ENCODE measurements at regions not wholly inside any gene's neighbourhood (a gene's known extent, or its start where the extent isn't known, plus 50 kb on each side); places are given as distances from the start of the nearest gene placed in this dataset.
"Not testable (repeated sequence)": the region's sequence is repeated elsewhere in the genome, so short reads cannot be mapped to it uniquely, and the experiment has no call there.

DNA sequence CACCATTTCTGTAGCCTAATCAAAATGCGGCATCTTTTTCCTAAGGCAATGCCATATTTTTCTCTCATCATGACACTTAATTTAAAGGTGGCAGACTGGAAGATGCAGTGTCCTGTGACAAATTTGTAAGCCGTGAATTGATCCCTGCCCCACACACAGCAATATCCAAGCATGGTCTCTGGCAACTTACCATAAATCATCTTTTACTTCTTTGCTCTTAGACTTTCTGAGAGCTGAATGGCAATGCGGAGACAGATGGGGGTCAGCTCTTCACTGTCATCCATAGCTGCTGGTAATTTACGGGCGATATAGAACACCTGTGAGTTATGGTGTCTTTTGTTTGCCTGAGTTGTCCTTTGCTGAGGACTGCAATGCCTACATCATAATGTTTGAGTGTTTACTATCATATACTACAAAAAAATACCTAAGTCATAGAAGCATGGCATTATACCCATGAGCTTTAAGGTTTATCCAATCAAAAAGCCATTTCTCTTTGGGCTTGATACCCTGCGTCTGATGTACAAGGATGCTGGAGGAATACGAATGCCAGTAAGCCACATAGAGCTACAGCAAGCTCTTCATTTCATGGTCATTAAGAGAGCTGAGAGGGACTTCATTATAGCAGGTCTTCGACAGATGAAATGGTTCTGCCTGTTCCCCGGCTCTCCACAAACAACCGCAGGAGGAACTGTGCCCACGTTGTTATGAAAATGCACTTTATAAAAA lies 148.1 kb downstream of the TRIML1 start:
- DNase-seq = no peak

DNA sequence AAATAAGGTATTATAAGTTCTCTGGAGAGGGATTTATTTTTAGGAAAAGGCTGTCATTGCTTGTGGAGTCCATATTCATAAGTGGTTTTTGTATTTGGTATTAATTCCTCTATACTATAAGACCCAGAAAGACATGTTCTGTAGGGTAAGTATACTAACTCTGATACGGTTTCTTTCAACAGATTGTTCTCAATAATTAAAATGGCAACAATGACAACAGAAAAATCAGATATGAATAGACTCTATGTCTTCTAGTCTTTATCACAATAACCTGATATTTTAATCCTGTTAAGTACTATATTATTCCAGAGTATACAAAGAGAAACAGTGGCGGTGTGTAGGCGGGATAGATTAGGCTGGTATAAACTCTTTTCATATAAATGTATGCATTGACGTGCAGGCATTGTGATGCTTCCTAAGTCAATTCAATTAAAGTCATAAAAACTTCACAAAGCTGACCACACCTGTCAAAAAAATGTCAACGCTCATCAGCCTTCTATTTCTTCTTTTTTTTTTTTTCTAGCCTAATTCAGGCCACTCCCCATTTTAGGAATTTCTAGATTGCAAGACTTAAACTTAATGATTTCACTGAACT lies 150.4 kb downstream of the TRIML1 start:
- no peak for DNase-seq

DNA sequence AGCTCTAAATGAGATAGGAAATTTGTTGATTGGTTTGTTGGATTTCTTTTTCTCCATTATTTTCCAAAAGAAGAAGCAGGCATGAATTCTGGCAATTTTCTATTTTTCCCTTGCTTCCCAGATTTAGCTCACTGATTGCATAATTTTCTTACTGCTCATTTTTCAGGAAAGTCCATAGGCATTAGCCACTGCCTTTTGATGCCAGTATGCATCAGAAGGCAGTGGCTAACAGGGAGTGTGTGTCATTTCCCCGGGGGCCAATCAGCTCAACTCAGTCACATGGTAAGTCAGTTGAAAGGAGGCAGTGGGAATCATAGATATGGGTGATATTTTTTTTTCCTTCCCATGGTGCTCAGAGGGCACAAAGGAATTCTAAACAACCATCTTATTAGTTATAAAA lies 156.7 kb downstream of the TRIML1 start:
- DNase-seq = no peak

DNA sequence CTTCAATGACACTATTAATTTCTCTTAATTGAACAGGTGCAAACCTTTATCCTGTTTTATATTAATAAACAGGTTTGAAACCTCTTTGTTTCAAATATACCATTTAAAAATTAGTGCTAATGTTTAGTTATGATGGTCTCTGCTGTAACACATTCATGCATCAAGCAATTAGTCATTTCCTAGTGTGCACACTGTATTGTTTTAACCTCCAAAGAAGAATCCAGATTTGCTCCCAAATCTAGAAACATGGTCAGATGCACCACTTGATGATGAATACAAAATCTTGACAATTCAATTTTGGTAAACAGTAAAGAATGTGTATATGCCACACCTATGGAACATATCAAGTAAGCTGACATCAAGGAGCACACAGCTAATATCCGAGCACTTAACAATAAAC lies 157.1 kb downstream of the TRIML1 start:
- no peak for DNase-seq

DNA sequence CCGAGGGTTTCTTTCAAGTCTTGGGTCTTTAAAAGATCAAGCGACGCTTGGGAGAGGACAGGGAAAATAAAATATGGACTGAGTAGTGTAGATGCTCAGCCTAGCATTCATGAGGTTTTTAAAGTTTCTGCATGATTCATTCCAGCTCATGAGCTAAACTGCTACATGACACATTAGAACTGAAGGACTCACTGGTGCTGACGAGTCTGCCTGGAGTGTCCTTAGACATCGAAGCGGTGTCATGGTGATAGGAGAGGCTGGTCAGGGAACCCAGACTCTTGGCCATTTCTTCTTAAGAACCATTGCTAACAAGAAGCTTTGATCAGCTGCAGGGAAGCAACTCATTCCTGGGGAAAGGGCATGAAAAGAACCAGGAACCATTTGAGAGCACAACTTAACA lies 158.6 kb downstream of the TRIML1 start:
- no peak for DNase-seq

DNA sequence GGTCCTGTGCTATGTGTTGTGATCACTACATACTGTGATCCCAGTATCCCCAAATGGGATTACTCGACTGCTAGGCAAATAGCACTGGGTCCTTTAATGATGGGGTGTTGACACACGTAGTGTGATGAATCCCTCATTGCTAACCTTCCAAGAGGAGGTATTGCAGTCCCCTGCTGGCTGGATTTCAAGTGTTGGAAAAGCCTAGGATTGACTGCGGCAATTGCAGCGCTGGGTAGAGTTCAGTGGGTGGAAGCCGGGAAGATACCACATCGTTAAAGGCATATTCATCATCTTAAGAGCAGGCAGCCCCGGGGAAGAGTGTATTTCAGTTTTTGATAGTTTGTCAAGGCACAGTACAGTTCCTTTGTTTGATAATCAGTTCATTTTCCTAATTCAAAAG lies 159.9 kb downstream of the TRIML1 start:
- no peak for DNase-seq

DNA sequence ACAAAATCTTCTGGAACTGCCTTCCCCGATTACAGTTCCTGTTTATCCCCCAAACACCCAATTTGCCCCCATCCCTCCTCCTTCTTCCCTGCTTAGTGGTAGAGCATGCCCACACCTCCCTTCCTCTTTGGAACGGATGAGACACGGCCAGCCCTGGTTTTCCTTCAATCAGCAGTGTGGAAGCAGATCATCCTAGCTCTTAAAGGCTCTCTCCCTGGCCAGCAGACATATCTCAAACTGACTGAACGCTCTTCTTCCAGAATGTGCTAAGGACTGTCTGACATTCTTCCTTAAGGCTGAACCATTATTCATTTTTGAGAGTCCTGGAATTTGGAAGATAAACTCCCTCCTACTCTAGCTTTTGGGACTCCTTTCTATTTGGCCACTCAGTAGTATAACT lies 161.1 kb downstream of the TRIML1 start:
- DNase-seq = no peak

DNA sequence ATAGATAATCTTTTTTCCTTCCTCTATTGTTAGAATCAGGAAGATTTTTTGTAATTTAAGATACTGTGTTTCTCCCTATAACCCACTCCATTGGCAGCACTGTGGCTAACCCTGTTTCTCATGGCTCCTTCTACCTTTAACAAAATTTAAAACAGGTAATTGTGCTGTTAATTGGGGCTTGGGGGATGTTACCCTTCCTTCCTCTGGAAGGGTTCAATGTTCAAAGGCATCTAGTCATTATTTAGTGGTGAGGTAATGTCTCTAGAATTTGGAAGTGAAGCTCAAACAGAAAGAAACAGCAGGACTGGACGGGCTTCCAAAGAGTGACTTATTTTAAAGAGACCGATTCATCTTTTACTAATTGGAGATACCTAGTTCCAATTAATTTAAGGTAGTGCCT lies 166.4 kb downstream of the TRIML1 start:
- DNase-seq = no peak

DNA sequence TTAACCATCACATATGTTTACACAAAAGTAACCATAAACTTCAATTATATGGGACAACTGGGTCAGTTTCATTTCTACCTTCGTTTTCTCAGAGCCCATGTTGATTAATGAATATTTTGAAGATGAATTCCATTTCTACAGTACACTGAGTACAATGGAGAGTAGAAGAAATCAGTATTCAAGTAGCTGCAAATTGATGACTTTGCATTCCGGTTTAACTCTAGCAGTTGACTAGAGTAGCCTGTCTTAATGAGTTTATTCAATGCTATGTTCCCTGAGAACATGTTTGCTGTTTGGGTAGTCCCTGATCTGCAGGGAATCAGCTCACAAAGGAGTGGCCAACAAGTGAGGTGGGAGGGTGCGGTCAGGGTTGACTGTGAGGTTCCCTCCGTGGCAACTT lies 168.3 kb downstream of the TRIML1 start:
- DNase-seq = no peak

DNA sequence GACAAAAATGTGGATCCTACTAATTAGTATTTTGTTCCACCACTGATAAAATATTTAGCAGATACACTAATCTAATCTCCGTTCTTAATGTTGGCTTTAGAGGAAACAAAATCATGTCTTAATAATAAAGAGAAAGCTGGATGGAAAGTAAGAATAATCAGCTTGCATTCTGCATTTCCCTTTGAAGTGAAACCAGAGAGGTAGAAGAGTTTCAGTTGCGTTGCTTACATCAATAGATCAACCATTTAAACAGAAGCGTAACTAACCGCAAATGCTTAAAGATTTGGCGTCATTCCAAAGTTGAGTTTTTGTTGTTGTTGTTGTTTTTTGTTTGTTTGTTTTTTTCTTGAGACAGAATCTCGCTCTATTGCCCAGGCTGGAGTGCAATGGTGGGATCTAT lies 168.9 kb downstream of the TRIML1 start:
- no peak for DNase-seq

DNA sequence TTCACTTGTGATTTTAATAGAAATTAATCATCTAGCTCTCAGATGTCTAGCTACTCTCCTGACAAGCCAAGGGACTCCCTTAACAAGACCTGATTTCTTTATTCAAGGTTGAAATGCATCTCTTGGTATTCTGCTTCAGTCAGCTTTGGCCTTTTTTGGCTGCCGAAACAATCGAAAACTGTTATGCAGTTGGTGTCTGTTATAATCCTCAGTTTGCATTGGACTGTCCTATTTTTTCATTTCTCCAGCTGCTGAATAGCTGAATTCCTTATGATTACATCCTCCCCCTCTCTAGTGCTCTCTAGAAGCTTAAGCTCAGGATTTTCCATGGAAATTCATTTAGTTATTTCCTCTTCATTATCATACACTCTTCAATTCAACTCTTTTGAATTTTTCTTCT lies 177.2 kb downstream of the TRIML1 start:
- DNase-seq = no peak

DNA sequence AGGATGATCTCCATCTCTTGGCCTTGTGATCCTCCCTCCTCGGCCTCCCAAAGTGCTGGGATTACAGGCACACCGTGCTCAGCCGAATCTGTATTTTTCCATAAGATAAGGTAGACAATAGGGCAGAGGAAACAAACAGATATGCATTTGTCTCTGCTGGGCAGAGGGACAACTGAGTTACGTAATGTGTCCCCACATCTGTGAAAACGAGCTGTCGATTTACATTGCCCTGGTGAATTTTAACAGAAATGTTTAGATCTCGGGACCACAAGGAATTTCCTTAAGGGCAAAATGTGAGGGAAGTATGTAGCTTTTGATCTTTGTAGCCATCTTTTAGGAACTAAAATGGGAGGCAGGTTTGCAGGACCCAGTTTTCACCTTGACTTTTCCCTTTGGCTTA lies 189.7 kb downstream of the TRIML1 start:
- DNase-seq = no peak

DNA sequence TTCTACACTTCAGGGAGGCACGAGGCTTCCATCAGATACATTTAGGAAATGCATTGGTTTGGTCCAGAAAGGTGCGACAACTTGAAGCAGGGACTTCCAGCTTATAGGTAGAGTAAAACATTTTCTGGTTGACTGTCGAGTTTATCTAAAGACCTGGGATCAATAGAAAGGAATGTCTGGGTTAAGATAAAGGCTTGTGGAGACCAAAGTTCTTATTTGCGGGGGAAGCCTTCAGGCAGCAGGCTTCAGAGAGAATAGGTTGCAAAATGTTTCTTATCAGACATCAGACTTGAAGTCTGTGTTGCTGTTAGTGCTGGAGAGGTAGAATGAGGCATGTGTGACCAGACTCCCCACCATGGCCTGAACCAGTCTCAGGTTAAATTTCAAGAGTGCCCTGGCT lies 190.3 kb downstream of the TRIML1 start:
- DNase-seq = no peak

DNA sequence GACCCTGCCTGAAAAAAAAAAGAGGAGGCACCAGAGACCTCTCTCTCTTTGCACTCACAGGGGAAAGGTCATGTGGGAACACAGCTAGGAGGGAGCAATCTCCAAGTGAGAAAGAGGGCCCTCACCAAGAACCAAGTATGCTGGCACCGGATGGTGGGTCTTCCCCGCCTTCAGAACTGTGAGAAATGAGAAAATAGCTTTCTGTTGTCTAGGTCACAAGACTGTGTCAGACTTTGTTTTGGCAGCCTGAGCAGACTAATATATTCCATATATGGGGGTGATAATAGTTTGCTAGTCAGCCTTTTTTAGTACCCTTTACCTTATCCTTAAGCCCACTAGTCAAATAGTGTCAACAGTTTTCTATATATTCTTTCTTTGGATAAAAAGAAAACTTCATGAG lies 193.0 kb downstream of the TRIML1 start:
- no peak for DNase-seq

DNA sequence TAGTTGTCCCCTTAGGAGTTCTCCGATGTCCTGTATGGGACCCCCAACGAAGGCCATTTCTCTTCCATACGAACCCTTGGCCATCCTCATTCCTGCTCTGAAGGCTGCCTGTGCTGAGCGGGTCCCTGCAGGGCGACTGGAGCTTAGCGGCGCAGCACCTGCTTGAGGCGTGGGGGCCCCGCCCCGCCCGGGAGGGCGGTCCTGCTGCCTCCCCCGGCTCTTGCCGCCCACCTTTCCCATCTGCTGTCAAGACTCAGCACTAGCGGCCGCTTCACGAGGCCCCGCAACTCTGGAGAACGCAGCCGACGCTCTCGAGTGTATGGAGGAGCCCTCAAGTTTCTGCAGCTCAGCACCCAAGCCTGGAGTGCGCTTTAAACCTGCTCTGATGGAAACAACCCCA lies 197.7 kb downstream of the TRIML1 start:
- DNase-seq = no peak

DNA sequence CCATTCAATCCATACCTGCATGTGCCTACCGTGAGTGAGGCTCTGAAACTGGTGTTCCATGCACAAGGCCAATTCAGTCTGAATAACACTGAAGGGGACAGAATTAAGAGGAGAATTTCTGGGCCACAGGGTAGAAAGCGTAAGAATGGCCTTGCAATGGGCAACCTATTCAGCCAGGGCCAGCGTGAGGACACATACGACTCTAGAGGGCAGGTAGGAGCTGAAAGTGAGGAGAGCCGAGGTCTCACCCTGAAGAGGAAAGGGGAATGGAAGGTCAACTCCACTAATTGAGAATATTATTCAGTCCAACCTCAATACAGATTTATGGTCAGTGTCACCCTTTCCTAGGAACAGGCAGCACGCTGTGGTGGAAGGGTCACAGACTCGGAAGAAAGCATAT lies 202.2 kb downstream of the TRIML1 start:
- no peak for DNase-seq

DNA sequence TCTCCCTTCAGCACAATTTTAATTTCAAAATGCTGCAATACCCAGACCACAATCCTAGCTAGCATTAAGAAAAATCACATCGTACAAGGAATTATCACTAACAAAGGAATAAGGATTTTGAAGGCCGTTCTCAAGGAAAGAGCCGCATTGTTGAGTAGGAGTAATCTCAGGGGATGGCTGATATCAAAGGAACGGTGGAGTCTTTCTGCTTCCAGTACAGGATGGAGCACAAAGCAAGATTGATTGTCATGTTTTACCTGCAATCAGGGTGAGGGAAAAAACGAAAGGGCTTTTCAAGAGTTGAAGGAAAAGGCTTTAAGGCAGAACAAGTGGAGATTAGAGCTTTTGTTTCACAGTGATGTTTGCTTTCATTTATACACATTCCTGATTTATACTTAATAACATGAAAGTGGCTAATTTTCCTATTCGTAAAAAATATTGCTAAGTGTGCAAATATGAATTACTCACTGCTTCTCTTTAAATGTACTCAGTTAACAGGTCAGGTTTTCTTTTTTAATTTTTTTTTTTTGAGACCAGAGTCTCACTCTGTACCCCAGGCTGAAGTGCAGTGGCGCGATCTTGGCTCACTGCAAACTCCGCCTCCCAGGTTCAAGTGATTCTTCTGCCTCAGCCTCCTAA lies 207.0 kb downstream of the TRIML1 start:
- no peak for DNase-seq

DNA sequence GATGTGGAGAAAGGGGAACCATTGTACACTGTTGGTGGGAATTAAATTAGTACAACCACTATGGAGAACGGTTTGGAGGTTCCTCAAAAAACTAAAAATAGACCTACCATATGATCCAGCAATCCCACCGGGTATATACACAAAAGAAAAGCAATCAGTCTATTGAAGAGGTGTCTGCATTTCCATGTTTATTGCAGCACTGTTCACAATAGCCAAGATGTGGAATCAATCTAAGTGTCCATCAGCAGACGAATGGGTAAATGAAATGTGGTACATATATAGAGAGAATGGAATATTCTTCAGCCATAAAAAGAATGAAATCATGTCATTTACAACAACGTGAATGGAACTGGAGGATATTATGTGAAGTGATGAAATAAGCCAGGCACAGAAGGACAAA lies 208.1 kb downstream of the TRIML1 start:
- DNase-seq = no peak

DNA sequence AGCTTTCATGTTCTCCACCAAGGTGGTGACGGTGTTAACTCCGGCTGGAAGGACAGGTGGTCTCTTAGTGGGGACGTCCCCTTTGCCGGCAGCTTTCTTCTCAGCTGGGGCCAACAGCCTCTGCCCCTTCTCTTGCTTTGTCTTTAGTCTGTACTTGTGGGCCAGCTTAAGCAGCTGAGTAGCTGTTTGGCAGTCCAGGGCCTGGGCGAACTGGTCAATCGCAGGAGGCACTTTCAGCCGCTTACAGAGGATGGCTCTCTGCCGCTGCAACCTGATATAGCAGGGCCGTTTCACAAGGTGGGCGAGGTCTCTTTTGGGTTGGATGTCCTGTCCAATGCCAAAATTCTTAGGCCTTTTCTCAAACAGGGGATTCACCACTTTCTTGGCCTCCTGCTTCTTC lies 210.3 kb downstream of the TRIML1 start:
- not testable (repeated sequence) for DNase-seq

DNA sequence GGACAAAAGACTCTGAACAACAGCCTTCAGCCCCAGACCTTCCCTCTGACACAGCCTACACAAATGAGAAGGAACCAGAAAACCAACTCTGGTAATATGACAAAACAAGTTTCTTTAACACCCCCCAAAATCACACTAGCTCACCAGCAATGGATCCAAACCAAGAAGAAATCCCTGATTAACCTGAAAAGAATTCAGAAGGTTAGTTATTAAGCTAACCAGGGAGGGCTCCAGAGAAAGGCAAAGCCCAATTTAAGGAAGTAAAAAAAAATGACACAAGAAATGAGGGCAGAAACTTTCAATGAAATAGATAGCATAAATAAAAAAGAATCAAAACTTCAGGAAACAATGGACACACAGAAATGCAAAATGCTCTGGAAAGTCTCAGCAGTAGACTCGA lies 224.0 kb downstream of the TRIML1 start:
- DNase-seq = no peak

DNA sequence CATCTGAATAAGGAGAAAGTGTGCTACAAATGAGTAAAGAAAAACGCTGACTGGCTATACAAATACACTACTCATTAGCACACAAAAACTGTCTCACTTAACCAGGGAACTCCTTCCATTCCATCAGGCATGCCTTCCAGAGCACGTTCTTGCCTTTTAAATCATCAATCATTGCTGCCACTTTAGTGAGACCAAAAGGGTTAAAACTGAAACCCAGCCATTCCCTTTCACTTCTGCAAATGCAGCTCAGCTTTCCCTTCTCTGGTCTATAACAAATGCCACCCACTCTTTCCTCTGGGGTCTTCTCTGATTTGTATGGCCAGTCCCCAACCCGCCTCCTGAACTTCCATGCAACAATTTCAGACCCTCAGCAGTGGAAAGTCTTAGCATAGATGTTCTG lies 231.5 kb downstream of the TRIML1 start:
- no peak for DNase-seq

DNA sequence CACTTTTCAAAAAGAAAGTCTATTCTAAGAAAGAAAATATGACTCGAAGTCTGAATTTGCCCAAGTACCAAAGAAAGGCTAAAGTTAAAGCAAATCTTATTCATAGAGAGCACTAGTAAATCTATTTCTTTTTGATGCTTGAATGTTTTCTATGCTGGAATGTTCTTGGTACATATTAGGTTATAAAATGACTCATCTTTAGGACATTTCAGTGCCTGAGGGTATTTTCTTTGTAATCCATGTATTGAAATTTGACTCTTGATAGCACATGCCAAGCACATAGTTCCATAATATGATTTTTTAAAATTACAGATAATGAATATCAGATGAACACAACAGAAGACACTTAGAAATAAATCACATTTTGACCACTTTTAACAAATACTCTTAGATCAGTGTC lies 232.8 kb downstream of the TRIML1 start:
- no peak for DNase-seq

DNA sequence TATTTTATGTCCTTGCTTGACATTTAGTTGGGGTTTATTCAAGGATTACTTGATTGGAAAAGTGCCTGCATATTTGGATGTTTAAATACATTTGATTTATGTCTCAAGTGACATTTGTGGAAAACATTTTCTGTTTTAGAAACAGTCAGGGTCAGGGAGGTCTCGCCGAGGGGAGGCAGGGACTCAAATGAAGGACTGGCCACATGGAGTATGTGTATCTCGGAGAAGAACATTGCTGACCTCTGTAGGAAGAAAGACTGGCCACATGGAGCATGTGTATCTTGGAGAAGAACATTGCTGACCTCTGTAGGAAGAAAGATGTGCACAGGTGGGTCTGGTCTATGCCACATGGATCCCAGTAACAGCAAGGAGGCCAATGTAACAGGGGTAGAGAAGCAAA lies 233.6 kb downstream of the TRIML1 start:
- DNase-seq = no peak

DNA sequence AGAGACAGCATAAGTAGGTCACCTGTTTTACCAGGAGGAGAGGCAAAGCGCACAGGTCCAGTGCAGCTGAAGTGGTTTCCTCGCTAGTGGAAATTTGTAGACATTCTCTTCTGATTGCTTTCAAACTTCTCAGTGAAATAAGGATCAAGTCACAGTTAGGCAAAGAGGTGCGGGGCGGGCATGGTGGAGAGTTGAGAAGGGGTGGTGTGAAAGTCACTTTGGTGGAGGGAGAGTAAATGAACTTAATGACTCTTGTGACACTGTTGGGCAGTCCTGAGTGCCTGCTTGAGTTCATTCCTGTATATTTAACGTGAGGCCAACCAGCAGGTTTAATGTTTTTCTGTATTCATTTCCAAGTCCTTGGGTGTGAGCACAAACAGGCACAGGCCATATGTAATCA lies 235.6 kb downstream of the TRIML1 start:
- no peak for DNase-seq

DNA sequence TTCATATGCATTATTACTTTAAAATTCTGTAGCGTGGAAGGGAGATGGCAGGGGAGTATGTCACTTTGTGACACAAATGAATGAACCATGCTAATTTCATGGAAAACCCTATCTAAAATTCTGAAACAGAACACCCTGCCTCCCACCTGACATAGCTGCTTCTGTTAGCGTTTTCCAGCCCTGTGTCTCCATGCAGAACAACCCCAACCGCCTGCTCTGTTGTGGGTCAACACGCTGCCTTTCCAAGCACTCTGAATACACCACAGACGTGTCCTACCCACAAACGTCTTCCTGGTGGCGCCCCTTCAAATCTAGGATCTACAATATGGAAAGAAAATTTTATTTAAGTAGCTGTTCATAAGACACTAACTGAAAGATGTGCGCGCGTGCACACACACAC lies 238.6 kb downstream of the TRIML1 start:
- DNase-seq = no peak
